Heart left ventricle (tissue), 16 donors: ENCODE measurements at regions not wholly inside any gene's neighbourhood (a gene's known extent, or its start where the extent isn't known, plus 50 kb on each side); places are given as distances from the start of the nearest gene placed in this dataset.

Experiments
- ATAC-seq, 4 donors: fragments of 200-7000 bp; cut with Tn5 transposase; one replicate each; pipeline ENCODE4 v1.9.1; 2020 to 2022; ENCODE audit warnings: moderate library complexity in 4 of 4, mild to moderate bottlenecking in 3 of 4, moderate number of reproducible peaks in 1 of 4
- DNase-seq, 5 donors: peaks; one replicate each; pipeline ENCODE4 v3.0.0-alpha.2; 2020
- H3K27ac ChIP-seq, 12 donors: fragments of 200-600 bp; sonication (generic) in 4 of 12; one replicate each; pipeline versions ENCODE4 v1.5.0 to v1.8.0; 2016 to 2022; ENCODE audit warnings: mild to moderate bottlenecking in 2 of 12
- H3K27me3 ChIP-seq, 9 donors: fragments of 200-600 bp; sonication (generic) in 2 of 9; one replicate each; pipeline versions ENCODE4 v1.5.1 to v1.8.0; 2016 to 2022; ENCODE audit warnings: mild to moderate bottlenecking in 3 of 9
- H3K36me3 ChIP-seq, 9 donors: fragments of 200-600 bp; sonication (generic) in 2 of 9; one replicate each; pipeline versions ENCODE4 v1.5.0 to v1.8.0; 2018 to 2022; ENCODE audit warnings: mild to moderate bottlenecking in 2 of 9
- H3K4me1 ChIP-seq, 12 donors: fragments of 200-600 bp; sonication (generic) in 4 of 12; one replicate each; pipeline versions ENCODE4 v1.5.0 to v1.8.0; 2016 to 2022; ENCODE audit warnings: mild to moderate bottlenecking in 3 of 12
- H3K4me3 ChIP-seq, 12 donors: fragments of 200-600 bp; sonication (generic) in 4 of 12; one replicate each; pipeline versions ENCODE4 v1.5.0 to v1.8.0; 2017 to 2022; ENCODE audit warnings: mild to moderate bottlenecking in 9 of 12, moderate library complexity in 4 of 12
- H3K9me3 ChIP-seq, 12 donors: fragments of 200-600 bp; sonication (generic) in 4 of 12; one replicate each; pipeline versions ENCODE4 v1.5.0 to v1.8.0; 2016 to 2022; ENCODE audit warnings: mild to moderate bottlenecking in 1 of 12
- CTCF ChIP-seq, 12 donors: fragments of 200-600 bp; sonication (generic) in 4 of 12; IDR thresholded peaks; one replicate each; pipeline versions ENCODE4 v1.5.0 to v1.8.0; 2018 to 2022; ENCODE audit warnings: antibody characterized with exemption in 12 of 12, mild to moderate bottlenecking in 5 of 12
- POLR2A ChIP-seq, 2 donors: fragments of 450-650 bp; IDR thresholded peaks; one replicate each; pipeline ENCODE4 v1.6.1; 2017; ENCODE audit warnings: antibody characterized with exemption in 2 of 2, mild to moderate bottlenecking in 2 of 2, moderate library complexity in 2 of 2
- WGBS, 4 donors: extraction: QIAGEN DNeasy Blood & Tissue Kit in 2 of 4; methylation state at CpG; one replicate each; pipeline versions ENCODE4 v1.1.5 to v1.1.7; 2013 to 2018; 5-methylcytosine and 5-hydroxymethylcytosine counted together
- intact Hi-C, 10 donors: fragments of 100-400 bp; cut with DNase I; formaldehyde crosslinking; loops; one replicate each; pipeline versions ENCODE4 v1.11.1 to v1.14.2; 2022
- donor health status: ischemic (EF 13 %, LVEDD 7.1; RV severe dilation, severe dysfunction).
- donor health status: healthy with polysubstance abuse.
- donor health status: DM: no; HTN: yes; CAD: no.
- donor health status: DM: no; HTN: no; CAD: no.
- donor health status: ischemic (EF 25% LVEDD 6.9; RV normal size, moderate dysfunction).
- donor health status: ischemic (EF 25% LVEDD 5.7; RV mildly dilated, moderate dysfunction).
- donor health status: healthy.
- donor health status: DM: yes; HTN: yes; CAD: no.
- donor health status: ischemic (EF 35%, LVEDD 5.7; RV mildly dilated, moderate dysfunction).
- donor health status: nonischemic (EF 11% LVEDD 7.7; RV severe dilation, severe dysfunction).
- donor health status: DM: yes; HTN: yes; CAD: no.
- donor health status: PGD.
- donor health status: ischemic (EF 29% LVEDD 5.4; RV normal size, mild dysfunction).
- donor health status: nonischemic (EF 23%, LVEDD 6.1; RV moderate dilation, normal function).

- ATAC-seq = peak in 1 of 4 donors; percentile 51
- TF ChIP-seq POLR2A (IDR thresholded peaks at IDR 0.05) = no peak
- TF ChIP-seq CTCF (IDR thresholded peaks at IDR 0.05) = no peak
- Histone ChIP-seq H3K4me1 (peaks cover 0 to 7% (median 0%) of the 10 kb centered on the region in 12 donors), H3K9me3 (no peaks in the 10 kb centered on the region), H3K27me3 (peaks cover 0 to 3% (median 0%) of the 10 kb centered on the region in 9 donors), H3K36me3 (no peaks in the 10 kb centered on the region), H3K27ac (peak overlapping the region in 1 of 12 donors; percentile 47), H3K4me3 (no peak overlapping the region)
- intact Hi-C loops = no loop called here
- no peak for DNase-seq
- 83 to 91% (median 87%) methylated on average over 1 of the region's 1 CpG for WGBS, 4 donors
Measured at GRCh38 chr12:69026336-69026735, 93.4 kb upstream of the CPM start.

GRCh38 chr12:69027411-69027881 lies 94.5 kb upstream of the CPM start:
- Histone ChIP-seq H3K27ac (no peak overlapping the region), H3K36me3 (no peaks in the 10 kb centered on the region)
- 68 to 86% (median 84%) methylated on average over 4 of the region's 4 CpGs for WGBS, 4 donors

GRCh38 chr12:69028941-69029729 lies 96.2 kb upstream of the CPM start:
- TF ChIP-seq POLR2A (IDR thresholded peaks at IDR 0.05) (no peak), CTCF (IDR thresholded peaks at IDR 0.05) (no peak)
- H3K9me3 ChIP-seq = no peaks in the 10 kb centered on the region
- no peaks in the 10 kb centered on the region for H3K36me3 ChIP-seq
- DNase-seq = no peak
- no peak for ATAC-seq
- intact Hi-C loops = no loop called here
- H3K4me3 ChIP-seq = no peak overlapping the region
- H3K4me1 ChIP-seq = peaks cover 0 to 7% (median 0%) of the 10 kb centered on the region in 12 donors
- peaks cover 0 to 3% (median 0%) of the 10 kb centered on the region in 9 donors for H3K27me3 ChIP-seq
- H3K27ac ChIP-seq = no peak overlapping the region
- WGBS, 4 donors = 82 to 90% (median 88%) methylated on average over 10 to 11 of the region's 11 CpGs

More at GRCh38 chr12:69027411-69027881, 94.5 kb upstream of the CPM start:
- Histone ChIP-seq H3K9me3 (no peaks in the 10 kb centered on the region), H3K27me3 (peaks cover 0 to 3% (median 0%) of the 10 kb centered on the region in 9 donors), H3K4me3 (no peak overlapping the region), H3K4me1 (peaks cover 0 to 7% (median 0%) of the 10 kb centered on the region in 12 donors)
- no peak for TF ChIP-seq POLR2A (IDR thresholded peaks at IDR 0.05)
- no peak for TF ChIP-seq CTCF (IDR thresholded peaks at IDR 0.05)
- ATAC-seq (no peak), DNase-seq (no peak)
- intact Hi-C loops = no loop called here

- WGBS, 4 donors = 81 to 88% (median 82%) methylated on average over 2 of the region's 2 CpGs
- Histone ChIP-seq H3K4me1 (peaks cover 0 to 7% (median 0%) of the 10 kb centered on the region in 12 donors), H3K36me3 (no peaks in the 10 kb centered on the region), H3K9me3 (no peaks in the 10 kb centered on the region), H3K4me3 (no peak overlapping the region), H3K27ac (no peak overlapping the region), H3K27me3 (peaks cover 0 to 3% (median 0%) of the 10 kb centered on the region in 9 donors)
- DNase-seq = no peak
- intact Hi-C loops = no loop called here
- no peak for ATAC-seq
- no peak for TF ChIP-seq CTCF (IDR thresholded peaks at IDR 0.05)
- no peak for TF ChIP-seq POLR2A (IDR thresholded peaks at IDR 0.05)
Measured at GRCh38 chr12:69030321-69030720, 97.3 kb upstream of the CPM start.
